ENCODE measurements at regions not wholly inside any gene's neighbourhood (a gene's known extent, or its start where the extent isn't known, plus 50 kb on each side); places are given as distances from the start of the nearest gene placed in this dataset.

- H3K9ac ChIP-seq (ENCODE audit: low read depth in 1 of 2, low read length in 2 of 2) = no peak overlapping the region
- no peak overlapping the region for H3K27ac ChIP-seq (ENCODE audit: low read depth in 1 of 2, low read length in 2 of 2)
- WGBS = 78% methylated on average over 2 of the region's 2 CpGs
- peaks cover 0 to 3% (median 0%) of the 10 kb centered on the region in 4 donors for H3K4me1 ChIP-seq (ENCODE audit: control insufficient read depth in 4 of 4, insufficient read depth in 4 of 4, low read length in 3 of 4)
- no peak overlapping the region for H3K4me3 ChIP-seq (ENCODE audit: low read depth in 1 of 3, low read length in 3 of 3)
- H3K36me3 ChIP-seq (ENCODE audit: control insufficient read depth in 4 of 4, insufficient read depth in 3 of 4, low read depth in 1 of 4, low read length in 3 of 4) = no peaks in the 10 kb centered on the region
- H3K27me3 ChIP-seq (ENCODE audit: control insufficient read depth in 4 of 4, insufficient read depth in 4 of 4, low read length in 3 of 4) = no peaks in the 10 kb centered on the region
- no peak for DNase-seq (ENCODE audit: low spot score)
- H3K9me3 ChIP-seq (ENCODE audit: control insufficient read depth in 4 of 4, low read length in 3 of 4) = no peaks in the 10 kb centered on the region
- TF ChIP-seq HNF4G (IDR thresholded peaks at IDR 0.05) (no peak), SP1 (IDR thresholded peaks at IDR 0.05) (no peak), NR2F2 (IDR thresholded peaks at IDR 0.05) (no peak), RXRA (IDR thresholded peaks at IDR 0.05) (no peak), JUND (IDR thresholded peaks at IDR 0.05) (no peak), FOXA1 (IDR thresholded peaks at IDR 0.05) (no peak), ZBTB33 (IDR thresholded peaks at IDR 0.05) (no peak), YY1 (IDR thresholded peaks at IDR 0.05) (no peak), HNF4A (conservative IDR thresholded peaks at IDR 0.05) (no peak), GABPA (IDR thresholded peaks at IDR 0.05 in 1 of 2, conservative IDR thresholded peaks at IDR 0.05 in 1 of 2) (no peak), FOXA2 (IDR thresholded peaks at IDR 0.05) (no peak), EGR1 (IDR thresholded peaks at IDR 0.05; ENCODE audit: low read depth in 2 of 2) (no peak), RAD21 (IDR thresholded peaks at IDR 0.05) (no peak), TAF1 (conservative IDR thresholded peaks at IDR 0.05) (no peak)
- TF ChIP-seq, protein P1, sequence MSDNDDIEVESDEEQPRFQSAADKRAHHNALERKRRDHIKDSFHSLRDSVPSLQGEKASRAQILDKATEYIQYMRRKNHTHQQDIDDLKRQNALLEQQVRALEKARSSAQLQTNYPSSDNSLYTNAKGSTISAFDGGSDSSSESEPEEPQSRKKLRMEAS (IDR thresholded peaks at IDR 0.05) = no peak
Measured at GRCh38 chr5:7245121-7245651, 150.8 kb upstream of the ADCY2 start.

DNA sequence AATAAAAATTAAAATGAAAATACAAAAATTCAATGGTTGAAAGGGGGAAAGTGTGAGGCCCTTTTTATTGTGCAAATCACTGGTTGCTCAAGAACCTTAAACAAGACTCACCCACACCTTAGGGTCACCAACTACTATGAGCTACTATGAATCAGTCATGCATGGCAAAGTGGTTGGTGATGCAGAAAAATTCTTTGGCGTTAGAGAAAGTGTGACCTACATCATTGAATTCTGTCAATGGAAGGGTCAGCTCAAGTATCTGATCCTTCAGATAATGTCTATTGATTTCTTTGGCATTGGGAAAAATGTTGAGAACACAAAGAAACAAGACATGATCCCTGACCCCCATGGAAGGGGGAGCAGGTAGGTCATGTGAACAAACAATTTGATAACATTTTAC, 149.7 kb upstream of the ADCY2 start:
- no peak overlapping the region for H3K27ac ChIP-seq (ENCODE audit: low read depth in 1 of 2, low read length in 2 of 2)
- no peaks in the 10 kb centered on the region for H3K9me3 ChIP-seq (ENCODE audit: control insufficient read depth in 4 of 4, low read length in 3 of 4)
- peaks cover 0 to 3% (median 0%) of the 10 kb centered on the region in 4 donors for H3K4me1 ChIP-seq (ENCODE audit: control insufficient read depth in 4 of 4, insufficient read depth in 4 of 4, low read length in 3 of 4)
- TF ChIP-seq JUND (IDR thresholded peaks at IDR 0.05) = no peak
- no peak for TF ChIP-seq GABPA (IDR thresholded peaks at IDR 0.05 in 1 of 2, conservative IDR thresholded peaks at IDR 0.05 in 1 of 2)
- TF ChIP-seq CTCF (IDR thresholded peaks at IDR 0.05; ENCODE audit: low read depth, low read length, missing input control) = no peak
- no peak for TF ChIP-seq HNF4A (conservative IDR thresholded peaks at IDR 0.05)
- TF ChIP-seq, protein P1 (IDR thresholded peaks at IDR 0.05) = no peak
- WGBS = 47% methylated on average over 1 of the region's 1 CpG
- H3K36me3 ChIP-seq (ENCODE audit: control insufficient read depth in 4 of 4, insufficient read depth in 3 of 4, low read depth in 1 of 4, low read length in 3 of 4) = no peaks in the 10 kb centered on the region
- no peak for DNase-seq (ENCODE audit: low spot score)
- no peak overlapping the region for H3K9ac ChIP-seq (ENCODE audit: low read depth in 1 of 2, low read length in 2 of 2)
- no peak overlapping the region for H3K4me3 ChIP-seq (ENCODE audit: low read depth in 1 of 3, low read length in 3 of 3)
- no peaks in the 10 kb centered on the region for H3K27me3 ChIP-seq (ENCODE audit: control insufficient read depth in 4 of 4, insufficient read depth in 4 of 4, low read length in 3 of 4)

Measured in liver (tissue), 8 donors.